GM23338 (cell line): ENCODE measurements at regions not wholly inside any gene's neighbourhood (a gene's known extent, or its start where the extent isn't known, plus 50 kb on each side); places are given as distances from the start of the nearest gene placed in this dataset.

Source experiments
- CTCF ChIP-seq, 2 experiments: fragments of 200-600 bp in 1 of 2; sonication (generic) in 1 of 2; conservative IDR thresholded peaks; 2 replicates each; pipeline versions ENCODE4 v1.5.1 to v1.6.1; 2016 to 2017; ENCODE audit warnings: antibody characterized with exemption in 2 of 2, low read depth in 2 of 2, mild to moderate bottlenecking in 2 of 2, moderate library complexity in 1 of 2
- JUNB ChIP-seq: IDR thresholded peaks from one replicate; pipeline ENCODE4 v1.6.1; 2016; ENCODE audit warnings: antibody characterized with exemption; ENCODE audit not compliant: unreplicated experiment

- TF ChIP-seq CTCF (conservative IDR thresholded peaks at IDR 0.05; ENCODE audit: low read depth in 2 of 2), result no peak
- no peak for TF ChIP-seq JUNB
These were observed 123.6 kb downstream of the EHF start for GRCh38 chr11:34744511-34744910.
